ENCODE measurements at regions not wholly inside any gene's neighbourhood (a gene's known extent, or its start where the extent isn't known, plus 50 kb on each side); places are given as distances from the start of the nearest gene placed in this dataset.

DNA sequence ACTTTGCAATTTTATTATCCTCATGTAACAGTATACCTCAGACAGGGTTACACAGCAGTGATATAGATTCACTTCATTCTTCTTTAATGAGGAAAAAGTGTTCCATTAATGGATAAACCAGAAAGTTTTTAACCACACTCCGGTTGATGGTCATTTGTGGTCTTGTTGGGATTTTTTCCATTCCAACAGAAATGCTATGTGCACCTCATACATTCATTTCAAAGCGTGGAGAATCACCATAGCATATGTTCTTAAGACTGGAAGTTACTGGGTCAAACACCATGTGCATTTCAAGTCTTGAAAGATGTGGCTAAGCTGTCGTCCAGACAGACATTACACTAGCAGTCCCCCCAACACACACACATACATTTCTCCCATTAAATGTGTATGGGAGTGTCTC is 245.8 kb upstream of the CDH5 start:
- intact Hi-C loops (cut with micrococcal nuclease): no loop called here
- POLR2A ChIA-PET: no interaction called here

DNA sequence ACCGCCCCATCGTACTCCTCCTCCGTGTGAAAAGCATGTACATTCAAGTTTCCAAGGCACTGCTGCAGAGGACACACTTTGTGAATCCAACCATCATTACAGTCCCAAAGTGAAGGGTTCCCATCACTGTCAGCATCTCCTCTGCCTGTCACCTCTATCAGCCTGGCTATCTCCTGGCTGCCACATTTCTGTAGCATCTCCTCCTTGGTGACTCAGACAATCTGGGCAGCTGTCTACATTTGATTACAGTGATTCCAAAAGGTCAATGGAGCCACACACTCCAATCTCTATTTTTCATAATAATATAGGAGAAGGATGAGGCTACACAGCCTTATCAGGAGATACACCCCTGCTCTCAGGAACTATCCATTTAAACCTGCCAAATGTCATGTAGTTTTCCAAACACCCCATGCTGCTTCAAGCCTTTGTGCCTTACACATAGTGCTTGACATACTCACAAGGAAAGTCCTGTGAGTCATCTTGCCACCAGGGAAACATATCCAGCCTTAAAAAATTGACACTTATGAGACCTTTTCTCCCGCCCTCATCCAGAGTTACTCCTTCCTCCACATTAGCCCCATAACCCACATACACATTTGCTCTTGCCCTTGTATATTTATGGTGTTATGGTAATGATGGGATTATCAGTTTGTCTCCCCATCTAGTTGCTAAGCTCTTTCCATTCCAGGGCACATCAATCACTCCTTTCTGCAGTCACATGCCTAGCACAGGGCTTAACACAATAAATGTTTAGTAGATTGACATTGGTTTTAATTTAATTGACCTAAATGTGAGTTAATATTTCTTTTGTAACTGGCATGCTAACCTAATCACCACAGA is 250.1 kb upstream of the CDH5 start:
- no peaks in the 10 kb centered on the region for H3K36me3 ChIP-seq (ENCODE audit: control insufficient read depth in 2 of 3, insufficient read depth in 3 of 3, low read length in 3 of 3)
- H3K4me3 ChIP-seq (ENCODE audit: low read length): no peak overlapping the region
- no peak for ATAC-seq
- Mint-ChIP-seq H3K4me1 (no peaks in the 10 kb centered on the region), H3K36me3 (no peaks in the 10 kb centered on the region), H3K27me3 (peaks cover 0 to 21% (median 12%) of the 10 kb centered on the region in 5 donors), H3K9me3 (peaks cover 0 to 6% (median 0%) of the 10 kb centered on the region in 11 donors), H3K27ac (no peak overlapping the region), H3K4me3 (no peak overlapping the region)
- H3K4me1 ChIP-seq (ENCODE audit: control insufficient read depth in 2 of 2, insufficient read depth in 2 of 2, low read length in 2 of 2): no peaks in the 10 kb centered on the region
- no peaks in the 10 kb centered on the region for H3K9me3 ChIP-seq (ENCODE audit: control insufficient read depth in 2 of 3, low read length in 3 of 3)
- POLR2A ChIA-PET: no interaction called here
- no peak overlapping the region for H3K27ac ChIP-seq (ENCODE audit: low read depth, low read length)
- DNase-seq: no peak
- intact Hi-C loops (cut with micrococcal nuclease): no loop called here
- no peaks in the 10 kb centered on the region for H3K27me3 ChIP-seq (ENCODE audit: control insufficient read depth in 2 of 2, insufficient read depth in 2 of 2, low read length in 2 of 2)
- CTCF ChIA-PET: no interaction called here

More for the DNA sequence above, 245.8 kb upstream of the CDH5 start:
- no peak for DNase-seq
- Mint-ChIP-seq H3K9me3 (peaks cover 0 to 6% (median 0%) of the 10 kb centered on the region in 11 donors), H3K4me1 (peaks cover 0 to 2% (median 0%) of the 10 kb centered on the region in 7 donors), H3K36me3 (no peaks in the 10 kb centered on the region), H3K27me3 (peaks cover 2 to 39% (median 32%) of the 10 kb centered on the region in 5 donors), H3K4me3 (no peak overlapping the region), H3K27ac (no peak overlapping the region)
- no peak for ATAC-seq
- Histone ChIP-seq H3K4me3 (ENCODE audit: low read length) (no peak overlapping the region), H3K27me3 (ENCODE audit: control insufficient read depth in 2 of 2, insufficient read depth in 2 of 2, low read length in 2 of 2) (no peaks in the 10 kb centered on the region), H3K27ac (ENCODE audit: low read depth, low read length) (no peak overlapping the region), H3K9me3 (ENCODE audit: control insufficient read depth in 2 of 3, low read length in 3 of 3) (no peaks in the 10 kb centered on the region), H3K4me1 (ENCODE audit: control insufficient read depth in 2 of 2, insufficient read depth in 2 of 2, low read length in 2 of 2) (no peaks in the 10 kb centered on the region), H3K36me3 (ENCODE audit: control insufficient read depth in 2 of 3, insufficient read depth in 3 of 3, low read length in 3 of 3) (no peaks in the 10 kb centered on the region)
- CTCF ChIA-PET: no interaction called here

GRCh38 chr16:66115373-66115772 is 251.1 kb upstream of the CDH5 start:
- Mint-ChIP-seq H3K27ac (no peak overlapping the region), H3K4me1 (no peaks in the 10 kb centered on the region), H3K36me3 (no peaks in the 10 kb centered on the region), H3K4me3 (no peak overlapping the region), H3K27me3 (peaks cover 0 to 23% (median 10%) of the 10 kb centered on the region in 5 donors), H3K9me3 (peaks cover 0 to 6% (median 0%) of the 10 kb centered on the region in 11 donors)
- no peaks in the 10 kb centered on the region for H3K36me3 ChIP-seq (ENCODE audit: control insufficient read depth in 2 of 3, insufficient read depth in 3 of 3, low read length in 3 of 3)
- intact Hi-C loops (cut with micrococcal nuclease): no loop called here
- POLR2A ChIA-PET: no interaction called here
- H3K27ac ChIP-seq (ENCODE audit: low read depth, low read length): no peak overlapping the region
- no peaks in the 10 kb centered on the region for H3K27me3 ChIP-seq (ENCODE audit: control insufficient read depth in 2 of 2, insufficient read depth in 2 of 2, low read length in 2 of 2)
- H3K4me3 ChIP-seq (ENCODE audit: low read length): no peak overlapping the region
- H3K9me3 ChIP-seq (ENCODE audit: control insufficient read depth in 2 of 3, low read length in 3 of 3): no peaks in the 10 kb centered on the region
- H3K4me1 ChIP-seq (ENCODE audit: control insufficient read depth in 2 of 2, insufficient read depth in 2 of 2, low read length in 2 of 2): no peaks in the 10 kb centered on the region
- ATAC-seq (no peak), DNase-seq (no peak)
- CTCF ChIA-PET: no interaction called here

DNA sequence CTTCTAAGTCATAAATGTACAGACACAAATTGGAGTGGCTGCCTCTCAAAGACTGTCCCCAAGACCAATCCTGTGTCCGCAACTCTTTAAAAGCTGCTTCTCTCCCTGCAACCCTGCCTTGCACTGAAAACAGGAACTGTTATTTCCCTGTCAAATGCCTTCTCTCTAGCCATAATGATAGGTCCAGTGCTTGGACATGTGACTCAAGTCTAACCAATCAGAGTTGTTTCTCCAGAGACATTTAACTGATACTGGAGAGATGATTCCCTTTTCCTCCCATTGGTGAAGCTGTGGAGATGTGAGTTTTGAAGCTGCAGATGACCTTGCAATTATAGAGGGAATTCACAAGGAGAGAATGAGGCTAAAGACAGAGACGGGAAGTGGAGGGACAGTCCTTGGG is 253.3 kb upstream of the CDH5 start:
- no peak overlapping the region for H3K4me3 ChIP-seq (ENCODE audit: low read length)
- H3K4me3 Mint-ChIP-seq: no peak overlapping the region
- ATAC-seq (no peak), DNase-seq (no peak)
- H3K9me3 Mint-ChIP-seq: peaks cover 0 to 6% (median 0%) of the 10 kb centered on the region in 11 donors
- no peak overlapping the region for H3K27ac ChIP-seq (ENCODE audit: low read depth, low read length)
- intact Hi-C loops (cut with micrococcal nuclease): no loop called here
- POLR2A ChIA-PET: no interaction called here
- no peaks in the 10 kb centered on the region for H3K4me1 ChIP-seq (ENCODE audit: control insufficient read depth in 2 of 2, insufficient read depth in 2 of 2, low read length in 2 of 2)
- peaks cover 0 to 18% (median 12%) of the 10 kb centered on the region in 5 donors for H3K27me3 Mint-ChIP-seq
- no peaks in the 10 kb centered on the region for H3K36me3 ChIP-seq (ENCODE audit: control insufficient read depth in 2 of 3, insufficient read depth in 3 of 3, low read length in 3 of 3)
- H3K27me3 ChIP-seq (ENCODE audit: control insufficient read depth in 2 of 2, insufficient read depth in 2 of 2, low read length in 2 of 2): no peaks in the 10 kb centered on the region
- no peaks in the 10 kb centered on the region for H3K36me3 Mint-ChIP-seq
- no peaks in the 10 kb centered on the region for H3K9me3 ChIP-seq (ENCODE audit: control insufficient read depth in 2 of 3, low read length in 3 of 3)
- H3K27ac Mint-ChIP-seq: no peak overlapping the region
- CTCF ChIA-PET: no interaction called here
- H3K4me1 Mint-ChIP-seq: no peaks in the 10 kb centered on the region

GRCh38 chr16:66109677-66110076 is 256.8 kb upstream of the CDH5 start:
- Histone ChIP-seq H3K9me3 (ENCODE audit: control insufficient read depth in 2 of 3, low read length in 3 of 3) (no peaks in the 10 kb centered on the region), H3K27me3 (ENCODE audit: control insufficient read depth in 2 of 2, insufficient read depth in 2 of 2, low read length in 2 of 2) (no peaks in the 10 kb centered on the region), H3K27ac (ENCODE audit: low read depth, low read length) (no peak overlapping the region), H3K36me3 (ENCODE audit: control insufficient read depth in 2 of 3, insufficient read depth in 3 of 3, low read length in 3 of 3) (no peaks in the 10 kb centered on the region), H3K4me1 (ENCODE audit: control insufficient read depth in 2 of 2, insufficient read depth in 2 of 2, low read length in 2 of 2) (no peaks in the 10 kb centered on the region), H3K4me3 (ENCODE audit: low read length) (no peak overlapping the region)
- CTCF ChIA-PET: no interaction called here
- ATAC-seq (no peak), DNase-seq (no peak)
- H3K36me3 Mint-ChIP-seq: no peaks in the 10 kb centered on the region
- intact Hi-C loops (cut with micrococcal nuclease): no loop called here
- no peak overlapping the region for H3K27ac Mint-ChIP-seq
- peaks cover 0 to 27% (median 7%) of the 10 kb centered on the region in 5 donors for H3K27me3 Mint-ChIP-seq
- H3K4me3 Mint-ChIP-seq: no peak overlapping the region
- H3K4me1 Mint-ChIP-seq: no peaks in the 10 kb centered on the region
- POLR2A ChIA-PET: no interaction called here
- H3K9me3 Mint-ChIP-seq: peaks cover 0 to 5% (median 0%) of the 10 kb centered on the region in 11 donors

DNA sequence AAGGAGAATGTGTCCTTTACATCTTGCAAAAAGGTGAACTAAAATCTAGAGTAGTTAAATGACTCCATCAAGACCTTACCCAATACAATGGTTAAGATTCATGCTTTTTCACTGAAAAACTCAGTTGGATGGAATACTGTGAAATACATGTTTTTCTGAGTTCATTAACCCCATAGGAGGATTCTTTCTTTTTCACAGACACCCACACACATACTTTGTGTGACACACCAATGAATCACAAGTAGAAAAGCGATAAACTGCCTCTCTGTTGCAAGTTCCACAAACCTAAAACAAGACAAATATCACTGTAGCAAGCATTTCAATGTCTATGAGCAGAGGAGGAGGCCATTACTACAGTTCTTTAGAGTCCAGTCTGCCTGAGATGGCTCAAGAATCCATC is 258.8 kb upstream of the CDH5 start:
- no peaks in the 10 kb centered on the region for H3K27me3 ChIP-seq (ENCODE audit: control insufficient read depth in 2 of 2, insufficient read depth in 2 of 2, low read length in 2 of 2)
- CTCF ChIA-PET: no interaction called here
- no peaks in the 10 kb centered on the region for H3K9me3 ChIP-seq (ENCODE audit: control insufficient read depth in 2 of 3, low read length in 3 of 3)
- no peaks in the 10 kb centered on the region for H3K36me3 ChIP-seq (ENCODE audit: control insufficient read depth in 2 of 3, insufficient read depth in 3 of 3, low read length in 3 of 3)
- POLR2A ChIA-PET: no interaction called here
- H3K27ac Mint-ChIP-seq: no peak overlapping the region
- DNase-seq (no peak), ATAC-seq (no peak)
- no peaks in the 10 kb centered on the region for H3K36me3 Mint-ChIP-seq
- H3K4me3 Mint-ChIP-seq: no peak overlapping the region
- no peak overlapping the region for H3K4me3 ChIP-seq (ENCODE audit: low read length)
- H3K27ac ChIP-seq (ENCODE audit: low read depth, low read length): no peak overlapping the region
- peaks cover 0 to 5% (median 0%) of the 10 kb centered on the region in 11 donors for H3K9me3 Mint-ChIP-seq
- H3K4me1 Mint-ChIP-seq: no peaks in the 10 kb centered on the region
- intact Hi-C loops (cut with micrococcal nuclease): no loop called here
- H3K27me3 Mint-ChIP-seq: peaks cover 0 to 27% (median 9%) of the 10 kb centered on the region in 5 donors
- H3K4me1 ChIP-seq (ENCODE audit: control insufficient read depth in 2 of 2, insufficient read depth in 2 of 2, low read length in 2 of 2): no peaks in the 10 kb centered on the region

GRCh38 chr16:66103211-66103610 is 263.3 kb upstream of the CDH5 start:
- CTCF ChIA-PET: no interaction called here
- no peak for ATAC-seq
- POLR2A ChIA-PET: no interaction called here

More at GRCh38 chr16:66103211-66103610, 263.3 kb upstream of the CDH5 start:
- no peaks in the 10 kb centered on the region for H3K9me3 ChIP-seq (ENCODE audit: control insufficient read depth in 2 of 3, low read length in 3 of 3)
- peaks cover 0 to 5% (median 0%) of the 10 kb centered on the region in 11 donors for H3K9me3 Mint-ChIP-seq
- intact Hi-C loops (cut with micrococcal nuclease): no loop called here
- no peaks in the 10 kb centered on the region for H3K36me3 ChIP-seq (ENCODE audit: control insufficient read depth in 2 of 3, insufficient read depth in 3 of 3, low read length in 3 of 3)
- no peak overlapping the region for H3K4me3 Mint-ChIP-seq
- no peak overlapping the region for H3K27ac ChIP-seq (ENCODE audit: low read depth, low read length)
- H3K4me1 ChIP-seq (ENCODE audit: control insufficient read depth in 2 of 2, insufficient read depth in 2 of 2, low read length in 2 of 2): no peaks in the 10 kb centered on the region
- peaks cover 0 to 33% (median 8%) of the 10 kb centered on the region in 5 donors for H3K27me3 Mint-ChIP-seq
- H3K4me3 ChIP-seq (ENCODE audit: low read length): no peak overlapping the region
- no peaks in the 10 kb centered on the region for H3K4me1 Mint-ChIP-seq
- no peak overlapping the region for H3K27ac Mint-ChIP-seq
- H3K36me3 Mint-ChIP-seq: peaks cover 0 to 3% (median 0%) of the 10 kb centered on the region in 5 donors
- DNase-seq: no peak
- H3K27me3 ChIP-seq (ENCODE audit: control insufficient read depth in 2 of 2, insufficient read depth in 2 of 2, low read length in 2 of 2): no peaks in the 10 kb centered on the region

Data from naive thymus-derived CD4-positive, alpha-beta T cell (primary cell).